BLaER1 (cell line): ENCODE measurements at regions not wholly inside any gene's neighbourhood (a gene's known extent, or its start where the extent isn't known, plus 50 kb on each side); places are given as distances from the start of the nearest gene placed in this dataset.

Experiments
- H3K27ac ChIP-seq: shearing (Covaris generic); formaldehyde crosslinking; 2 replicates; pipeline ENCODE4 v1.8.1; 2022
- H3K27me3 ChIP-seq: shearing (Covaris generic); formaldehyde crosslinking; 2 replicates; pipeline ENCODE4 v1.8.1; 2022
- H3K36me3 ChIP-seq: shearing (Covaris generic); formaldehyde crosslinking; 2 replicates; pipeline ENCODE4 v1.8.1; 2022
- H3K4me1 ChIP-seq: shearing (Covaris generic); formaldehyde crosslinking; 2 replicates; pipeline ENCODE4 v1.8.1; 2022
- H3K4me2 ChIP-seq: shearing (Covaris generic); formaldehyde crosslinking; 2 replicates; pipeline ENCODE4 v1.8.1; 2022
- H3K4me3 ChIP-seq: shearing (Covaris generic); formaldehyde crosslinking; 2 replicates; pipeline ENCODE4 v1.8.1; 2022
- H3K9ac ChIP-seq: shearing (Covaris generic); formaldehyde crosslinking; 2 replicates; pipeline ENCODE4 v1.8.1; 2022
- H3K9me3 ChIP-seq: shearing (Covaris generic); formaldehyde crosslinking; 2 replicates; pipeline ENCODE4 v1.8.1; 2022
- H4K20me1 ChIP-seq: shearing (Covaris generic); formaldehyde crosslinking; 2 replicates; pipeline ENCODE4 v1.8.1; 2022
- Cebpa-rat ChIP-seq: shearing (Covaris generic); IDR thresholded peaks from 2 replicates; pipeline ENCODE4 v1.8.1; 2022

DNA sequence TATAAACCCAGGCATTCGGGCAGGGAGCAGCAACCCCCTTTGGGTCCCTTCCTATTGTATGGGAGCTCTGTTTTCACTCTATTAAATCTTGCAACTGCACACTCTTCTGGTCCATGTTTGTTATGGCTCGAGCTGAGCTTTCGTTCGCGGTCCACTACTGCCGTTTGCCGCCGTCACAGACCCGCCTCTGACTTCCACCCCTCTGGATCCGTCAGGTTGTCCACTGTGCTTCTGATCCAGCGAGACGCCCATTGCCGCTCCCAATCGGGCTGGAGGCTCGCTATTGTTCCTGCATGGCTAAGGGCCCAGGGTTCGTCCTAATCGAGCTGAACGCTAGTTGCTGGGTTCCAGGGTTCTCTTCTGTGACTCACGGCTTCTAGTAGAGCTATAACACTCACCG, 111.3 kb downstream of the TMEM170B start:
- H3K9ac ChIP-seq = no peak overlapping the region
- H3K4me3 ChIP-seq = no peak overlapping the region
- peaks cover 20% of the 10 kb centered on the region for H3K9me3 ChIP-seq
- H3K27me3 ChIP-seq = no peaks in the 10 kb centered on the region
- H3K27ac ChIP-seq = no peak overlapping the region
- H3K4me2 ChIP-seq = no peak overlapping the region
- H3K36me3 ChIP-seq = no peaks in the 10 kb centered on the region
- no peak for TF ChIP-seq Cebpa-rat
- H4K20me1 ChIP-seq = no peaks in the 10 kb centered on the region
- H3K4me1 ChIP-seq = peaks cover 8% of the 10 kb centered on the region

DNA sequence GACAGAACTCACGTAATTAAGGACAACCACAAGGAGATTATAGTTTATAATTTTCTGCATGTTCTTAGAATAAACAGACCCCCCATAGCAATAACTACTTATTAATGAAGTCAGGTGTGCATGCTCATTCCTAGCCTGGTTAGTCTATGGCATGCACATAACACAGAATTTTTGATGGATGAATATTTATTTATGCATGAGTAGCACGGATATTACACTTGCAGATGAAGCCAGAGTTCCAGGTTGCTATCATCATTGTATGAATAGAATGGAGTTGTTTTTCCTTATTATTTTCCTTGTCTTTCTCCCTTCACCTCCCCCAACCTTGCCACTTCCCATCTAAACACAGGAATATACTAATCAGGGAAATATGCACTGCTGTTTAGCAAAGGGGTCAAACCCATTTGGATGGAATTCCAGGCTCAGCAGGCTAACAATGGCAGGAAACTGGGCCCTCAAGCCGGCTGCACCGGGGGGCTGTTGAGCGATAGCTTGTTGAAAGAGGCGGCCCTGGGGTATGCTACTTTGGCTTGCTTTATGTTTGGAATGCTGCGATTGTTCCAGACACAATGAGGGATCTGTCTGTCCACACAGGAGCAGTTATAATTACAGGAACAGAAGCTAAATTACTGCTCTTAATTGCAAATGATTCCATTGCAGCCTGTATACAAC, 112.6 kb downstream of the TMEM170B start:
- Histone ChIP-seq H3K27ac (no peak overlapping the region), H3K4me2 (no peak overlapping the region), H3K36me3 (no peaks in the 10 kb centered on the region), H4K20me1 (no peaks in the 10 kb centered on the region), H3K27me3 (no peaks in the 10 kb centered on the region), H3K9me3 (peaks cover 20% of the 10 kb centered on the region), H3K4me1 (peaks cover 19% of the 10 kb centered on the region), H3K9ac (no peak overlapping the region), H3K4me3 (no peak overlapping the region)
- TF ChIP-seq Cebpa-rat = no peak

- no peak for TF ChIP-seq Cebpa-rat
- Histone ChIP-seq H3K27me3 (no peaks in the 10 kb centered on the region), H3K27ac (no peak overlapping the region), H3K36me3 (no peaks in the 10 kb centered on the region), H3K4me3 (no peak overlapping the region), H3K9me3 (peaks cover 20% of the 10 kb centered on the region), H4K20me1 (no peaks in the 10 kb centered on the region), H3K4me1 (peaks cover 19% of the 10 kb centered on the region), H3K9ac (no peak overlapping the region), H3K4me2 (no peak overlapping the region)
These were observed 113.2 kb downstream of the TMEM170B start for GRCh38 chr6:11650711-11651110.

GRCh38 chr6:11653028-11653583, 115.6 kb downstream of the TMEM170B start:
- no peak overlapping the region for H3K9ac ChIP-seq
- peak overlapping the region; percentile 38; the same call in 1 of the 2 replicates for H3K4me2 ChIP-seq
- no peaks in the 10 kb centered on the region for H3K27me3 ChIP-seq
- H3K9me3 ChIP-seq = peaks cover 12% of the 10 kb centered on the region
- H3K36me3 ChIP-seq = no peaks in the 10 kb centered on the region
- no peak overlapping the region for H3K4me3 ChIP-seq
- no peak for TF ChIP-seq Cebpa-rat
- H3K27ac ChIP-seq = no peak overlapping the region
- peaks cover 19% of the 10 kb centered on the region for H3K4me1 ChIP-seq
- no peaks in the 10 kb centered on the region for H4K20me1 ChIP-seq

DNA sequence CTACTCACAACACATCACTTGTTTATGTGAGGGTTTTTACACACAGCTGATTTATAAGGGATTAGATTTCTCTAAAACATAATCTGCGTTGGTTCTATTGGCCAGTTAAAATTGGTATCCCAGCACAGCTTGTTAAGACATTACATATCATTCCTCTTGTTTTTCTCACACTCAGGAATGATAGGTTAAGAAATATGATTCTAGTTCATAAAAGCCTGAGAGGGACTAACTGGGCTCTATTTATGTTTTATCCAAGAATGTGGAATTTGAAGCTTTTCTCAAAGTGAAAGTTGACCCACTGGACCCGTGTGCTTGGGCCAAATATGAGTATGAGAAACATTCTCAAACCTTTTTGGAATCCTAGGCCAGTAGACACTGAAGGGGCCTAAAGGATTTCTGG, 117.3 kb downstream of the TMEM170B start:
- no peak overlapping the region for H3K4me2 ChIP-seq
- H4K20me1 ChIP-seq = no peaks in the 10 kb centered on the region
- no peak overlapping the region for H3K9ac ChIP-seq

DNA sequence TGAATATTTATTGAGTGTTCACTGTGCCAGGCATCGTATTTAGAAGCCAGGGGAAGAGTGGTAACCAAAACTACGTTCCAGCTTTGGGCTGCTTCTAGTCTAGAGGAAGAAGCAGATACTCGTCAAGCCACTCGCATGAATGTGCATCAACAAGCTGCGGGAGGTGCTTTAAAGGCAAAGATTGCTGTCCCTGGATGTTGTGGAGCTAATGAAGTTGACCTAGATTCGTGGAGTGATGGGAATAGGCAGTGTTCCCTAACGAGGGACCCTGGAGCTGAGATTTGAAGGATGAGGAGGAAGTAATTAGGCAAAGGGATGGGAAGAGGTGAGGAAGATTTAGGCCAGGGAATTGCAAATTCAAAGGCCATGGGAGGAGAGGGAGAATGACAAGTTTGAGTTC, 118.9 kb downstream of the TMEM170B start:
- Histone ChIP-seq H3K27ac (no peak overlapping the region), H3K4me2 (no peak overlapping the region), H4K20me1 (no peaks in the 10 kb centered on the region), H3K27me3 (no peaks in the 10 kb centered on the region), H3K9me3 (no peaks in the 10 kb centered on the region), H3K36me3 (no peaks in the 10 kb centered on the region), H3K4me3 (no peak overlapping the region), H3K4me1 (peaks cover 19% of the 10 kb centered on the region), H3K9ac (no peak overlapping the region)
- TF ChIP-seq Cebpa-rat = no peak

More for the DNA sequence above, 117.3 kb downstream of the TMEM170B start:
- H3K9me3 ChIP-seq = no peaks in the 10 kb centered on the region
- no peak for TF ChIP-seq Cebpa-rat
- H3K4me1 ChIP-seq = peaks cover 19% of the 10 kb centered on the region
- no peak overlapping the region for H3K4me3 ChIP-seq
- H3K27me3 ChIP-seq = no peaks in the 10 kb centered on the region
- no peaks in the 10 kb centered on the region for H3K36me3 ChIP-seq
- no peak overlapping the region for H3K27ac ChIP-seq

GRCh38 chr6:11659757-11660156, 118.8 kb downstream of the ADTRP start:
- no peak overlapping the region for H3K4me2 ChIP-seq
- H3K4me3 ChIP-seq = no peak overlapping the region
- H3K27ac ChIP-seq = no peak overlapping the region
- H4K20me1 ChIP-seq = no peaks in the 10 kb centered on the region
- no peak overlapping the region for H3K9ac ChIP-seq
- no peak for TF ChIP-seq Cebpa-rat
- no peaks in the 10 kb centered on the region for H3K36me3 ChIP-seq
- H3K9me3 ChIP-seq = peaks cover 7% of the 10 kb centered on the region
- H3K27me3 ChIP-seq = no peaks in the 10 kb centered on the region
- peaks cover 2% of the 10 kb centered on the region; the same call in 1 of the 2 replicates for H3K4me1 ChIP-seq

DNA sequence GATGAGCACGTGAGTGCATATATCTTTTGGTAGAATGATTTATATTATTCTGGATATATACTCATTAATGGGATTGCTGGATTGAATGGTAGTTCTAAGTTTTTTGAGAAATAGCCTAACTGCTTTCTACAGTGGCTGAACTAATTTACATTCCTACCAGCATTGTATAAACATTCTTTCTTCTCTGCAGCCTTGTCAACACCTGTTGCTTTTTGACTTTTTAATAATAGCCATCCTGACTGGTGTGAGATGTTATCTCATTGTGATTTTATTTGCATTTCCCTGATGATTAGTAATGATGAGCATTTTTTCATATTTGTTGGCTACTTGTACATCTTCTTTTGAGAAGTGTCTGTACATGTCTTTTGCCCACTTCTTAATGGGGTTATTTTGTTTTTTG, 116.3 kb downstream of the ADTRP start:
- Histone ChIP-seq H3K27me3 (no peaks in the 10 kb centered on the region), H3K36me3 (no peaks in the 10 kb centered on the region), H3K9ac (no peak overlapping the region), H3K4me2 (no peak overlapping the region), H3K9me3 (peaks cover 7% of the 10 kb centered on the region), H4K20me1 (no peaks in the 10 kb centered on the region), H3K27ac (no peak overlapping the region), H3K4me3 (no peak overlapping the region), H3K4me1 (no peaks in the 10 kb centered on the region)
- TF ChIP-seq Cebpa-rat = no peak

DNA sequence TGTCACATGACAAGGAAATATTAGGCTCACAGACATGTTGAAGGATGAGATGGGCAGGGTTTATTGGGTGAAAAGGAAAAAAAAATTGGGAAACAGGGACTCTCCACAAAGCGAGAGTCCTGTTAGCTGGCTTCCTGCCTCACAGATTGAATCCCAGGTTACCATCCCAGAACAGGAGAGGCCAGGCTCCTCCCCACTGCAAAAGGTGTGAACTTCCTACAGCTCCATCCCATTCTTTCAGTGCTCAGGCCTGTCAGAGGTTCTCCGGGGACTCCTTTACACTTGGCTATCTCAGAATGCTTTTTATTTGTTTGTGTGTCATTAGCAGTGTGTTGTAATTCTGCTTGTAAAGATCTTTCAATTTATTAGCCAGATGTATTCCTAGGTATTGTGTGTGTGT, 115.1 kb downstream of the ADTRP start:
- H3K4me1 ChIP-seq = no peaks in the 10 kb centered on the region
- no peaks in the 10 kb centered on the region for H3K27me3 ChIP-seq
- H3K9ac ChIP-seq = no peak overlapping the region
- H3K4me3 ChIP-seq = no peak overlapping the region
- H3K9me3 ChIP-seq = peaks cover 7% of the 10 kb centered on the region
- no peaks in the 10 kb centered on the region for H3K36me3 ChIP-seq
- H3K4me2 ChIP-seq = no peak overlapping the region
- H3K27ac ChIP-seq = no peak overlapping the region
- no peak for TF ChIP-seq Cebpa-rat
- no peaks in the 10 kb centered on the region for H4K20me1 ChIP-seq
